ENCODE measurements at regions not wholly inside any gene's neighbourhood (a gene's known extent, or its start where the extent isn't known, plus 50 kb on each side); places are given as distances from the start of the nearest gene placed in this dataset.
A peak's percentile ranks its signal among the peaks of the same experiment; 100 is the strongest.

GRCh38 chr1:172898866-172899265 lies 151.9 kb downstream of the TNFSF18 start:
- ATAC-seq = no peak; the same call in 2 of the 3 replicates
- TF ChIP-seq POU6F1 (CRISPR knock-in tag; IDR thresholded peaks at IDR 0.05; ENCODE audit: borderline replicate concordance, low read depth) (no peak), CSDC2 (CRISPR knock-in tag; IDR thresholded peaks at IDR 0.05) (no peak), PATZ1 (CRISPR knock-in tag; IDR thresholded peaks at IDR 0.05; ENCODE audit: borderline replicate concordance) (no peak), TOX (CRISPR knock-in tag; IDR thresholded peaks at IDR 0.05; ENCODE audit: borderline replicate concordance) (no peak; the same call in 1 of the 2 replicates), ZNF565 (CRISPR knock-in tag; conservative IDR thresholded peaks at IDR 0.05; ENCODE audit: low read depth) (no peak), ZNF70 (CRISPR knock-in tag; IDR thresholded peaks at IDR 0.05) (no peak), OSR1 (CRISPR knock-in tag; IDR thresholded peaks at IDR 0.05) (no peak), SNAI2 (CRISPR knock-in tag; IDR thresholded peaks at IDR 0.05) (no peak), ZFP3 (CRISPR knock-in tag; IDR thresholded peaks at IDR 0.05) (no peak), RARB (CRISPR knock-in tag; IDR thresholded peaks at IDR 0.05) (no peak), ZFP30 (CRISPR knock-in tag; IDR thresholded peaks at IDR 0.05) (no peak), ZNF8 (CRISPR knock-in tag; IDR thresholded peaks at IDR 0.05) (no peak), TSHZ2 (CRISPR knock-in tag; IDR thresholded peaks at IDR 0.05) (no peak), BACH2 (CRISPR knock-in tag; IDR thresholded peaks at IDR 0.05; ENCODE audit: borderline replicate concordance) (no peak)

- no peak for ATAC-seq
- no peak for TF ChIP-seq TCF4 (CRISPR knock-in tag; IDR thresholded peaks at IDR 0.05; ENCODE audit: borderline replicate concordance)
- no peak for TF ChIP-seq ZFP3 (CRISPR knock-in tag; IDR thresholded peaks at IDR 0.05)
- TF ChIP-seq BACH2 (CRISPR knock-in tag; IDR thresholded peaks at IDR 0.05; ENCODE audit: borderline replicate concordance) = no peak
- no peak for TF ChIP-seq OSR1 (CRISPR knock-in tag; IDR thresholded peaks at IDR 0.05)
- TF ChIP-seq ZNF8 (CRISPR knock-in tag; IDR thresholded peaks at IDR 0.05) = no peak
- TF ChIP-seq ARNTL (CRISPR knock-in tag; IDR thresholded peaks at IDR 0.05; ENCODE audit: borderline replicate concordance, low read depth) = no peak
- no peak for TF ChIP-seq TOX (CRISPR knock-in tag; IDR thresholded peaks at IDR 0.05; ENCODE audit: borderline replicate concordance)
- no peak for TF ChIP-seq CSRNP3 (CRISPR knock-in tag; IDR thresholded peaks at IDR 0.05)
- TF ChIP-seq ZNF565 (CRISPR knock-in tag; conservative IDR thresholded peaks at IDR 0.05; ENCODE audit: low read depth) = no peak
Observed at GRCh38 chr1:172900376-172900997, 150.3 kb downstream of the TNFSF18 start.

- no peak for ATAC-seq
- no peak for TF ChIP-seq ARNTL (CRISPR knock-in tag; IDR thresholded peaks at IDR 0.05; ENCODE audit: borderline replicate concordance, low read depth)
Observed at GRCh38 chr1:172902200-172902599, 148.5 kb downstream of the TNFSF18 start.

- peak; percentile 59 for ATAC-seq
- no peak for TF ChIP-seq ZNF565 (CRISPR knock-in tag; conservative IDR thresholded peaks at IDR 0.05; ENCODE audit: low read depth)
- no peak for TF ChIP-seq ESRRG (CRISPR knock-in tag; IDR thresholded peaks at IDR 0.05)
- TF ChIP-seq RARB (CRISPR knock-in tag; IDR thresholded peaks at IDR 0.05) = no peak
- no peak for TF ChIP-seq ISL1 (CRISPR knock-in tag; IDR thresholded peaks at IDR 0.05)
- TF ChIP-seq ZNF70 (CRISPR knock-in tag; IDR thresholded peaks at IDR 0.05) = no peak
- no peak for TF ChIP-seq ZC3H10 (CRISPR knock-in tag; IDR thresholded peaks at IDR 0.05)
- no peak for TF ChIP-seq CSRNP3 (CRISPR knock-in tag; IDR thresholded peaks at IDR 0.05)
- TF ChIP-seq TSHZ2 (CRISPR knock-in tag; IDR thresholded peaks at IDR 0.05) = no peak
- no peak for TF ChIP-seq GLIS3 (CRISPR knock-in tag; IDR thresholded peaks at IDR 0.05)
- no peak for TF ChIP-seq SNAI2 (CRISPR knock-in tag; IDR thresholded peaks at IDR 0.05)
- no peak for TF ChIP-seq ARNTL (CRISPR knock-in tag; IDR thresholded peaks at IDR 0.05; ENCODE audit: borderline replicate concordance, low read depth)
Observed at GRCh38 chr1:172902861-172903381, 147.8 kb downstream of the TNFSF18 start.
